Vagina (tissue), 2 donors: ENCODE measurements at regions not wholly inside any gene's neighbourhood (a gene's known extent, or its start where the extent isn't known, plus 50 kb on each side); places are given as distances from the start of the nearest gene placed in this dataset.

Experiments
- CTCF ChIP-seq, 3 experiments: fragments of 450-650 bp in 2 of 3; fragments of 200-600 bp in 1 of 3; sonication (generic) in 1 of 3; IDR thresholded peaks; one replicate each; pipeline ENCODE4 v1.5.1; 2017 to 2019; ENCODE audit warnings: antibody characterized with exemption in 3 of 3, mild to moderate bottlenecking in 2 of 3, moderate library complexity in 2 of 3
- POLR2A ChIP-seq, 2 donors: fragments of 450-650 bp; IDR thresholded peaks; one replicate each; pipeline ENCODE4 v1.6.1; 2017; ENCODE audit warnings: antibody characterized with exemption in 2 of 2, mild to moderate bottlenecking in 2 of 2, moderate library complexity in 2 of 2
- POLR2AphosphoS5 ChIP-seq, 2 donors: sonication (generic); formaldehyde crosslinking; IDR thresholded peaks; one replicate each; pipeline ENCODE4 v1.9.0; 2017; ENCODE audit warnings: antibody characterized with exemption in 2 of 2, mild to moderate bottlenecking in 2 of 2, low read depth in 1 of 2; ENCODE audit not compliant: insufficient read depth in 1 of 2

GRCh38 chr10:65126288-65126687 is 1605.1 kb downstream of the REEP3 start:
- no peak for TF ChIP-seq CTCF (IDR thresholded peaks at IDR 0.05)
- no peak for TF ChIP-seq POLR2A (IDR thresholded peaks at IDR 0.05)
- TF ChIP-seq POLR2AphosphoS5 (IDR thresholded peaks at IDR 0.05; ENCODE audit: insufficient read depth in 1 of 2, low read depth in 1 of 2) = no peak
